ENCODE measurements at regions not wholly inside any gene's neighbourhood (a gene's known extent, or its start where the extent isn't known, plus 50 kb on each side); places are given as distances from the start of the nearest gene placed in this dataset.

DNA sequence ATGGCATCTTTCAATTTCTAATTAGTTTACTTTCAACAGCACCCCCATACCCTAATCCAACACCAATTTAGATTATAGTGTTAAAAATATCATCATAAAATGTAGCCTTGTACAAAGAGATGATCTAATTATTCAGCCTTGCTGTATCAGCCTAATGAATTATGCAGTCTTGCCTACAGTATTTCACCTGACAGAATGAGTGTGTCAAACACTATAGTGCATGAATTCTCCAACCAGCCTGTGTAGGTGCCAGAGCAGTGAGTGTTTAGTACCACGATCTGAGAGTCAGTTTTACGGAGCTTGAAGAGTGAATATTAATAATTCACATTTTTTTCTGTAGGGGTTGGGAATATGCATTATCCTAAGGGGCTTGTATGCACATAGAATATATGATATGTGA lies 411.6 kb upstream of the SLC14A2 start:
- no peak overlapping the region for H3K27ac ChIP-seq
- TF ChIP-seq ZFX (IDR thresholded peaks at IDR 0.05): no peak
- TF ChIP-seq, protein P1, sequence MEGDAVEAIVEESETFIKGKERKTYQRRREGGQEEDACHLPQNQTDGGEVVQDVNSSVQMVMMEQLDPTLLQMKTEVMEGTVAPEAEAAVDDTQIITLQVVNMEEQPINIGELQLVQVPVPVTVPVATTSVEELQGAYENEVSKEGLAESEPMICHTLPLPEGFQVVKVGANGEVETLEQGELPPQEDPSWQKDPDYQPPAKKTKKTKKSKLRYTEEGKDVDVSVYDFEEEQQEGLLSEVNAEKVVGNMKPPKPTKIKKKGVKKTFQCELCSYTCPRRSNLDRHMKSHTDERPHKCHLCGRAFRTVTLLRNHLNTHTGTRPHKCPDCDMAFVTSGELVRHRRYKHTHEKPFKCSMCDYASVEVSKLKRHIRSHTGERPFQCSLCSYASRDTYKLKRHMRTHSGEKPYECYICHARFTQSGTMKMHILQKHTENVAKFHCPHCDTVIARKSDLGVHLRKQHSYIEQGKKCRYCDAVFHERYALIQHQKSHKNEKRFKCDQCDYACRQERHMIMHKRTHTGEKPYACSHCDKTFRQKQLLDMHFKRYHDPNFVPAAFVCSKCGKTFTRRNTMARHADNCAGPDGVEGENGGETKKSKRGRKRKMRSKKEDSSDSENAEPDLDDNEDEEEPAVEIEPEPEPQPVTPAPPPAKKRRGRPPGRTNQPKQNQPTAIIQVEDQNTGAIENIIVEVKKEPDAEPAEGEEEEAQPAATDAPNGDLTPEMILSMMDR (conservative IDR thresholded peaks at IDR 0.05): no peak

DNA sequence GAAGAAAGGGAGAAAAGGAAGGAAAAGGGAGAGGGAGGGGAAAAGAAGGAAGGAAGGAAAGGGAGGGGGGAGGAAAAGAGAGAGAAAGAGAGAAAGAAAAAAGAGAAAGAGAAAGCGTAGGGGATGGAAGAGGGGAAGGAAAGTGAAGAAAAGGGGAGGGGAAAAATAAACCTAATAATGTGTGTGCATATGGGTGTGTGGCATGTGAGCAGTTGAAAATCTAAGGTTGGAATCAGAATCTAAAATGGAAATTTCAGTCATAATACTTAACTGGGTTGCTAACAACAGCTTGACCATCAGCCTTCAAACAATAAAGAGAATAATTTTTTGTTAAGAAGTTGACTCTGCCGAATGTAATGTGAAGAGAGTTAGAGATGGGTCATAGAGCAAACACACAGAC lies 407.9 kb upstream of the SLC14A2 start:
- H3K27ac ChIP-seq: no peak overlapping the region
- TF ChIP-seq, protein P1 (conservative IDR thresholded peaks at IDR 0.05): no peak
- no peak for TF ChIP-seq ZFX (IDR thresholded peaks at IDR 0.05)

DNA sequence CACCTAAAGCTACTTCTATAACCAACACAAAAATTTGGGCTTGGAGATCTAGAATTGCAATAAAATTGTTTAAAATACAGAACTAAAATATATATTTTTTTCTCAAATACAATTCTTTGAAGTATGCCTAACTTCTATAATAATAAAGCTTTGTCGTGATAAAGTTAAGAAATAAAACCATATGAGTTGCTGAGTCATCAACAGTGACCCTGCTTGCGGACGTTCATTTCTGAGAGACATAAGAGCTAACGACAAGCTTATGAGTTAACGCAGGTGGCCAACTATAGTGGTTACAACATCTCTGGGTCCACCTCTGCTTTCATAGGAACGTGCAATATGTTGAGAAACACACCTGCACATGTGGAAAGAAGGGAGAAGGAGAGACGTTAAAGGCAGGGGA lies 407.1 kb upstream of the SLC14A2 start:
- TF ChIP-seq, protein P1 (conservative IDR thresholded peaks at IDR 0.05): no peak
- no peak for TF ChIP-seq ZFX (IDR thresholded peaks at IDR 0.05)
- no peak overlapping the region for H3K27ac ChIP-seq

DNA sequence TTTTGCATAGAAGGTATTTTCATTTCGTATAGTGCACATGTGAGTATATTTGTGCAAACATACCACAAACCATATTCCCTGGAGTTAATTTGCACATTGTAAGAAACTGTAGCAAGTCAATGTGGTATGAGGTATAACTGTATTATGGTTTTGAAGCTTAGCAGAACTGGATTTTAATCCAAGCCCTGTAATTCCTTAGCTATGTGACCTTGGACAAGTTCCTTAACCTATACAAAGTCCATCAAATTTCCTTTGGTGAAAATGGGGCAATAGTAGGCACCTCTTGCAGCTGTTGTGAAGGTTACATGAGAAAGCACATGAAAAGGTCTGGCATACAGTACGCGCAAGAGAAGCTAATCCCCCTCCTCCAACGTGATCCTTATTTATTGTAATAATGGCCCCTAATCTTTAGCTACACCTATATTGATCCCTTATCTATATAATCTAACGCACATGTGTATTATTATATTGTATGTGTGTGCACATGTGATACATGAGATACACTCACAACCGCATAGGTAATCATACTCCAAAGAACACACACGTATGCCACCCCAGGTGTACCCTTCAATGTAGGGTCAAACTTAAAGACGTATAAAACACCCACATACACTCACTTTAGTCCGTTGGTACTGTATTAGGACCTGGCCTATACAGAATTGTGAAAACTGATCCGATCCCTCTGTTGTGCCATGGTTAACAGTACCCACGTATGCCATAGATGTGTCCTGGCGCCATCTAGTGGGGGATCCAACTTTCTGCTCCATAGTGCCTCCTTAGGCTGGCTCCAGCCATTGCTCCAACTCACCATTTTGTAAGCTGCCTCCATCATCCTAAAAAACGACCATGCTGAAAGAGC lies 402.9 kb upstream of the SLC14A2 start:
- H3K27ac ChIP-seq: no peak overlapping the region
- TF ChIP-seq, protein P1 (conservative IDR thresholded peaks at IDR 0.05): peak; percentile 92
- TF ChIP-seq ZFX (IDR thresholded peaks at IDR 0.05): no peak

DNA sequence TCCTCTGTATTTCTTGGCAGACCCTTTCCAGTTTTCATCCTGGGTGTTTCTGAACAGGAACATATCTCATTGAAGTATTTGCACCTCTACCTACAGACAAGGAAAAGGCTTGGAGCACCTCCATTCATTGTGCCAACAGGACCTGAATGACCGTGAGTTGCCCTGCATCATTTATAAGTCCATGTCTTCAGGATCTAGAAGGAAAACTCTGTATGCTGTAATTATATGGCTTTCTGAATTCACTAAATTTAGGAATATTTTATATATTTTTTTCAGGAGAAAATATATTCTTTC lies 402.3 kb upstream of the SLC14A2 start:
- TF ChIP-seq ZFX (IDR thresholded peaks at IDR 0.05): no peak
- TF ChIP-seq, protein P1 (conservative IDR thresholded peaks at IDR 0.05): peak; percentile 74
- H3K27ac ChIP-seq: no peak overlapping the region

DNA sequence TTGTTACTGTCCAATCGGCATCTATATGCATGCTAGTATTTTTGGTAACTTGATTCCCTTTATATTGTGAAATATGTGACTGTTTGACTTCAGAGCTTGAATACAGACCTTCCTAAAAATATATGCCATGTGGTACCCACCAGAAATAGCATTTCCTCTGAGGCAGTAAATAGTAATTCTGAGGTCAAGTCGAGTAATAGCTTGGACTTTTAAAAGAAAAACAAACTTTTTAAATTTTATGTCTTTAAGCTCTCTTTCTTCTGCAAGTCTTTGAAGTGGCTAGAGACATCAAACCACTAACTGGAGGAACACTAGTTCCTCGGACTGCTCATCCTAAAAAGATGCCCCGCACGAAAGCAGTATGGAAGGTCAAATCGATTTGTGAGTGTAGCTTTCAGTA lies 396.8 kb upstream of the SLC14A2 start:
- TF ChIP-seq, protein P1 (conservative IDR thresholded peaks at IDR 0.05): no peak
- TF ChIP-seq ZFX (IDR thresholded peaks at IDR 0.05): no peak
- H3K27ac ChIP-seq: no peak overlapping the region

DNA sequence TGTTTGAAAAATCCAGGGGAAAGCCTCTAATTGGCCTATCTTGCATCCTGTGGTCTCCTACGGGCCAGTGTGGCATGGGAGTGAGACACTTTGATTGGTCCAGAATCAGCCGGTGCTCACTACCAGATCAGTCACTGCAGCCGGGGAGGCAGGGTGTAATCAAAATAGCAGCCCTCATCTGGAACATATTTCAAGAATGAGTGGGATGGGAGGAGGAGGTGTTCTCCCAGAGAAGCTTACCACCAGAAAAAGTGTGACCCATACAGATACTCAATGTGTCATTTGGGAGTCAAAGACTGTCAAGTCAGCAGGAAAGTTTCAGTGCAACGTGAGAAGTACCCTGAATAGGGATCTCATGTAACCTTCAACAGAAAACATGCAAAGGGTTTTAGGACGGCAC lies 393.9 kb upstream of the SLC14A2 start:
- no peak for TF ChIP-seq ZFX (IDR thresholded peaks at IDR 0.05)
- TF ChIP-seq, protein P1 (conservative IDR thresholded peaks at IDR 0.05): no peak
- H3K27ac ChIP-seq: no peak overlapping the region

Data from C4-2B (cell line).